ENCODE measurements at regions not wholly inside any gene's neighbourhood (a gene's known extent, or its start where the extent isn't known, plus 50 kb on each side); places are given as distances from the start of the nearest gene placed in this dataset.

GRCh38 chr22:48578138-48579042 is 1249.3 kb downstream of the BRD1 start:
- Histone ChIP-seq H3K36me3 (ENCODE audit: low read length) (no peaks in the 10 kb centered on the region), H3K9me2 (replicated peaks; ENCODE audit: insufficient read depth, low read length) (no peaks in the 10 kb centered on the region), H3K4me3 (ENCODE audit: insufficient read depth, low read length, poor library complexity, severe bottlenecking) (no peak overlapping the region), H3K9ac (ENCODE audit: low read length) (no peak overlapping the region), H3K4me2 (ENCODE audit: low read depth, low read length, poor library complexity, severe bottlenecking) (no peak overlapping the region), H3K9me3 (ENCODE audit: insufficient read depth, low read length) (peaks cover 5% of the 10 kb centered on the region; the same call in 1 of the 2 replicates), H4K20me1 (ENCODE audit: low read depth, low read length) (no peaks in the 10 kb centered on the region), H3F3A (ENCODE audit: insufficient read depth) (no peaks in the 10 kb centered on the region), H2AFZ (ENCODE audit: low read depth, low read length, severe bottlenecking) (no peak overlapping the region), H3K27ac (ENCODE audit: low read depth, low read length) (no peak overlapping the region), H3K27me3 (ENCODE audit: low read length) (no peaks in the 10 kb centered on the region), H3K79me2 (ENCODE audit: insufficient read depth, low read length) (no peaks in the 10 kb centered on the region)
- TF ChIP-seq EZH2phosphoT487 (conservative IDR thresholded peaks at IDR 0.05; ENCODE audit: low read length) (no peak), CTCF (IDR thresholded peaks at IDR 0.05; ENCODE audit: insufficient read depth, low read length, poor library complexity, severe bottlenecking) (no peak)

GRCh38 chr22:48577691-48578090 is 1250.0 kb downstream of the BRD1 start:
- Histone ChIP-seq H4K20me1 (ENCODE audit: low read depth, low read length) (no peaks in the 10 kb centered on the region), H3K4me2 (ENCODE audit: low read depth, low read length, poor library complexity, severe bottlenecking) (no peak overlapping the region), H3K79me2 (ENCODE audit: insufficient read depth, low read length) (no peaks in the 10 kb centered on the region), H2AFZ (ENCODE audit: low read depth, low read length, severe bottlenecking) (no peak overlapping the region), H3K36me3 (ENCODE audit: low read length) (no peaks in the 10 kb centered on the region), H3K9me2 (replicated peaks; ENCODE audit: insufficient read depth, low read length) (no peaks in the 10 kb centered on the region), H3K27ac (ENCODE audit: low read depth, low read length) (no peak overlapping the region), H3K27me3 (ENCODE audit: low read length) (no peaks in the 10 kb centered on the region), H3K4me3 (ENCODE audit: insufficient read depth, low read length, poor library complexity, severe bottlenecking) (no peak overlapping the region), H3K9me3 (ENCODE audit: insufficient read depth, low read length) (no peaks in the 10 kb centered on the region), H3F3A (ENCODE audit: insufficient read depth) (no peaks in the 10 kb centered on the region), H3K9ac (ENCODE audit: low read length) (no peak overlapping the region)
- TF ChIP-seq CTCF (IDR thresholded peaks at IDR 0.05; ENCODE audit: insufficient read depth, low read length, poor library complexity, severe bottlenecking) (no peak), EZH2phosphoT487 (conservative IDR thresholded peaks at IDR 0.05; ENCODE audit: low read length) (no peak)

GRCh38 chr22:48577014-48577690 is 1250.5 kb downstream of the BRD1 start:
- Histone ChIP-seq H4K20me1 (ENCODE audit: low read depth, low read length) (no peaks in the 10 kb centered on the region), H3K4me3 (ENCODE audit: insufficient read depth, low read length, poor library complexity, severe bottlenecking) (no peak overlapping the region), H2AFZ (ENCODE audit: low read depth, low read length, severe bottlenecking) (no peak overlapping the region), H3K27ac (ENCODE audit: low read depth, low read length) (no peak overlapping the region), H3K9me3 (ENCODE audit: insufficient read depth, low read length) (no peaks in the 10 kb centered on the region), H3K36me3 (ENCODE audit: low read length) (no peaks in the 10 kb centered on the region), H3F3A (ENCODE audit: insufficient read depth) (no peaks in the 10 kb centered on the region), H3K9ac (ENCODE audit: low read length) (no peak overlapping the region), H3K79me2 (ENCODE audit: insufficient read depth, low read length) (no peaks in the 10 kb centered on the region), H3K9me2 (replicated peaks; ENCODE audit: insufficient read depth, low read length) (no peaks in the 10 kb centered on the region), H3K27me3 (ENCODE audit: low read length) (no peaks in the 10 kb centered on the region), H3K4me2 (ENCODE audit: low read depth, low read length, poor library complexity, severe bottlenecking) (no peak overlapping the region)
- no peak for TF ChIP-seq CTCF (IDR thresholded peaks at IDR 0.05; ENCODE audit: insufficient read depth, low read length, poor library complexity, severe bottlenecking)
- no peak for TF ChIP-seq EZH2phosphoT487 (conservative IDR thresholded peaks at IDR 0.05; ENCODE audit: low read length)
